MM.1S (cell line): ENCODE measurements at regions not wholly inside any gene's neighbourhood (a gene's known extent, or its start where the extent isn't known, plus 50 kb on each side); places are given as distances from the start of the nearest gene placed in this dataset.

Experiments used
- CTCF ChIP-seq: fragments of 300-600 bp; sonication (generic); IDR thresholded peaks from 2 replicates; pipeline ENCODE4 v1.5.1; 2016; ENCODE audit warnings: antibody characterized with exemption, low read length, mixed read lengths
- EZH2 ChIP-seq: fragments of 300-600 bp; sonication (generic); optimal IDR thresholded peaks from 2 replicates; pipeline ENCODE3; 2017; ENCODE audit warnings: low read depth, mild to moderate bottlenecking, antibody characterized with exemption, low read length, mixed read lengths
- EZH2phosphoT487 ChIP-seq: fragments of 300-600 bp; sonication (generic); IDR thresholded peaks from 2 replicates; pipeline ENCODE4 v1.6.1; 2018; ENCODE audit warnings: antibody characterized with exemption, low read length

GRCh38 chr12:34121360-34121759 lies 99.1 kb downstream of the ALG10 start:
- no peak for TF ChIP-seq CTCF
- TF ChIP-seq EZH2 = no peak
- no peak for TF ChIP-seq EZH2phosphoT487
